K562 (cell line): ENCODE measurements at regions not wholly inside any gene's neighbourhood (a gene's known extent, or its start where the extent isn't known, plus 50 kb on each side); places are given as distances from the start of the nearest gene placed in this dataset.

Experiments
- ARID2 ChIP-seq: fragments of 450-650 bp; IDR thresholded peaks from 2 replicates; pipeline ENCODE4 v1.6.1; 2017; ENCODE audit warnings: antibody characterized with exemption, mild to moderate bottlenecking
- CTCF ChIP-seq, 3 experiments: IDR thresholded peaks in 2 of 3; conservative IDR thresholded peaks in 1 of 3; 2 replicates each; pipeline ENCODE4 v1.5.1; 2011 to 2012; ENCODE audit warnings: low read length in 3 of 3, mild to moderate bottlenecking in 3 of 3, control low read depth in 2 of 3, improper control_type of control experiment in 1 of 3, inconsistent platforms in 1 of 3, low read depth in 1 of 3, mixed read lengths in 1 of 3, moderate library complexity in 1 of 3; ENCODE audit not compliant: insufficient read depth in 2 of 3
- DNMT1 ChIP-seq: fragments of 450-650 bp; IDR thresholded peaks from 2 replicates; pipeline ENCODE4 v1.6.1; 2016; ENCODE audit warnings: antibody characterized with exemption, mild to moderate bottlenecking
- ETV6 ChIP-seq, 3 experiments: fragments of 150-350 bp in 1 of 3; sonication (generic) in 1 of 3; formaldehyde crosslinking in 1 of 3; IDR thresholded peaks; 2 replicates each; pipeline versions ENCODE4 v1.6.1 to v1.8.0; 2014 to 2022; ENCODE audit warnings: borderline replicate concordance in 2 of 3, low read depth in 2 of 3, antibody characterized with exemption in 1 of 3, low read length in 1 of 3, mild to moderate bottlenecking in 1 of 3, missing genetic modification reagents in 1 of 3
- NR2F6 ChIP-seq: fragments of 450-650 bp; formaldehyde crosslinking; IDR thresholded peaks from 2 replicates; pipeline ENCODE4 v1.4.0; 2020; ENCODE audit warnings: mild to moderate bottlenecking
- POLR2AphosphoS5 ChIP-seq: IDR thresholded peaks from 2 replicates; pipeline ENCODE4 v1.6.1; 2011; ENCODE audit warnings: mild to moderate bottlenecking, low read depth, low read length, moderate library complexity; ENCODE audit not compliant: control insufficient read depth, insufficient read depth
- POLR2H ChIP-seq: IDR thresholded peaks from 2 replicates; pipeline ENCODE4 v1.6.1; 2016; ENCODE audit warnings: missing genetic modification characterization, low read depth, mild to moderate bottlenecking, control low read depth, missing compliant biosample characterization, moderate library complexity
- REST ChIP-seq, 2 experiments: fragments of 450-650 bp; formaldehyde crosslinking in 1 of 2; IDR thresholded peaks; 2 replicates each; pipeline versions ENCODE4 v1.4.0 to v1.6.1; 2014 to 2020; ENCODE audit warnings: mild to moderate bottlenecking in 2 of 2, borderline replicate concordance in 1 of 2, low read depth in 1 of 2
- ZNF143 ChIP-seq: sonication (generic); formaldehyde crosslinking; IDR thresholded peaks from 2 replicates; pipeline ENCODE4 v1.9.0; 2022; ENCODE audit warnings: mild to moderate bottlenecking, missing genetic modification reagents
- ZNF253 ChIP-seq: fragments of 250-450 bp; sonication (Bioruptor Pico); conservative IDR thresholded peaks from 2 replicates; pipeline ENCODE4 v1.6.1; 2021; ENCODE audit warnings: mild to moderate bottlenecking
- ZNF3 ChIP-seq: fragments of 250-450 bp; sonication (Bioruptor Pico); IDR thresholded peaks from 2 replicates; pipeline ENCODE4 v1.5.0; 2021; ENCODE audit warnings: mild to moderate bottlenecking, moderate library complexity
- ZNF707 ChIP-seq: fragments of 250-450 bp; sonication (Bioruptor Pico); conservative IDR thresholded peaks from 2 replicates; pipeline ENCODE4 v1.8.0; 2022; ENCODE audit warnings: inconsistent platforms, mild to moderate bottlenecking, moderate library complexity

- TF ChIP-seq POLR2AphosphoS5 (no peak), REST (IDR thresholded peaks at IDR 0.05; ENCODE audit: borderline replicate concordance) (no peak), REST (CRISPR knock-in tag; IDR thresholded peaks at IDR 0.05; ENCODE audit: low read depth) (no peak), ZNF143 (CRISPR knock-in tag) (no peak), ARID2 (no peak), ZNF253 (CRISPR knock-in tag) (no peak), ETV6 (IDR thresholded peaks at IDR 0.05; ENCODE audit: borderline replicate concordance in 1 of 2, low read depth in 2 of 2, low read length in 1 of 2) (no peak), ETV6 (CRISPR knock-in tag; IDR thresholded peaks at IDR 0.05; ENCODE audit: borderline replicate concordance) (no peak), ZNF3 (CRISPR knock-in tag) (no peak), DNMT1 (no peak), POLR2H (tag) (no peak), NR2F6 (CRISPR knock-in tag) (no peak), CTCF (IDR thresholded peaks at IDR 0.05 in 2 of 3, conservative IDR thresholded peaks at IDR 0.05 in 1 of 3; ENCODE audit: insufficient read depth in 2 of 3, low read depth in 1 of 3, low read length in 3 of 3) (no peak), ZNF707 (no peak)
These were observed 94.8 kb upstream of the SGIP1 start for GRCh38 chr1:66439031-66439740.
